Fibroblast of lung (primary cell): ENCODE measurements at regions not wholly inside any gene's neighbourhood (a gene's known extent, or its start where the extent isn't known, plus 50 kb on each side); places are given as distances from the start of the nearest gene placed in this dataset.

Experiments used
- EZH2 ChIP-seq: IDR thresholded peaks from 2 replicates; pipeline ENCODE4 v1.5.1; 2012; ENCODE audit warnings: low read length, control low read depth, mild to moderate bottlenecking; ENCODE audit errors: missing control alignments
- TF ChIP-seq, protein P1 (sequence below), 2 donors: IDR thresholded peaks in 1 of 2; conservative IDR thresholded peaks in 1 of 2; 1 replicate in 1 of 2; 2 replicates in 1 of 2; pipeline ENCODE4 v1.5.1; 2011 to 2012; ENCODE audit warnings: low read length in 2 of 2, control low read depth in 1 of 2, inconsistent platforms in 1 of 2, low read depth in 1 of 2, mild to moderate bottlenecking in 1 of 2

DNA sequence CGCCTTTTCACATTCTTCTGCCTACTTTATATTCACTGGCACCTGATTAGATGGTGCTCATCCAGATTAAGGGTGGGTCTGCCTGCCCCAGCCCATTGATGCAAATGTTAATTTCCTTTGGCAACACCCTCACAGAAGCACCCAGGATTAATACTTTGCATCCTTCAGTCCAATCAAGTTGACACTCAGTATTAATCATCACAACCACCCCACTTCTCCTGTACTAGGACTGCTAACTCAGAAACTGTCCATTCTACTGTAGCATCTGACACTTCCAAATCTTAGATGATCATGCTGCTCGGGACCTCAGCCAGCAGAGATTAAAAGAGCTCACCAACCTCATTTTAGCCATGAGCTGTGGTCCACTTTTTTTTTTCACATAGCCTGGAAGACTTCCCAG lies 268.5 kb downstream of the SATB2 start:
- TF ChIP-seq, protein P1, sequence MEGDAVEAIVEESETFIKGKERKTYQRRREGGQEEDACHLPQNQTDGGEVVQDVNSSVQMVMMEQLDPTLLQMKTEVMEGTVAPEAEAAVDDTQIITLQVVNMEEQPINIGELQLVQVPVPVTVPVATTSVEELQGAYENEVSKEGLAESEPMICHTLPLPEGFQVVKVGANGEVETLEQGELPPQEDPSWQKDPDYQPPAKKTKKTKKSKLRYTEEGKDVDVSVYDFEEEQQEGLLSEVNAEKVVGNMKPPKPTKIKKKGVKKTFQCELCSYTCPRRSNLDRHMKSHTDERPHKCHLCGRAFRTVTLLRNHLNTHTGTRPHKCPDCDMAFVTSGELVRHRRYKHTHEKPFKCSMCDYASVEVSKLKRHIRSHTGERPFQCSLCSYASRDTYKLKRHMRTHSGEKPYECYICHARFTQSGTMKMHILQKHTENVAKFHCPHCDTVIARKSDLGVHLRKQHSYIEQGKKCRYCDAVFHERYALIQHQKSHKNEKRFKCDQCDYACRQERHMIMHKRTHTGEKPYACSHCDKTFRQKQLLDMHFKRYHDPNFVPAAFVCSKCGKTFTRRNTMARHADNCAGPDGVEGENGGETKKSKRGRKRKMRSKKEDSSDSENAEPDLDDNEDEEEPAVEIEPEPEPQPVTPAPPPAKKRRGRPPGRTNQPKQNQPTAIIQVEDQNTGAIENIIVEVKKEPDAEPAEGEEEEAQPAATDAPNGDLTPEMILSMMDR (conservative IDR thresholded peaks at IDR 0.05 in 1 of 2, IDR thresholded peaks at IDR 0.05 in 1 of 2; ENCODE audit: low read depth in 1 of 2, low read length in 2 of 2): no peak
- TF ChIP-seq EZH2: no peak
